ENCODE measurements at regions not wholly inside any gene's neighbourhood (a gene's known extent, or its start where the extent isn't known, plus 50 kb on each side); places are given as distances from the start of the nearest gene placed in this dataset.

DNA sequence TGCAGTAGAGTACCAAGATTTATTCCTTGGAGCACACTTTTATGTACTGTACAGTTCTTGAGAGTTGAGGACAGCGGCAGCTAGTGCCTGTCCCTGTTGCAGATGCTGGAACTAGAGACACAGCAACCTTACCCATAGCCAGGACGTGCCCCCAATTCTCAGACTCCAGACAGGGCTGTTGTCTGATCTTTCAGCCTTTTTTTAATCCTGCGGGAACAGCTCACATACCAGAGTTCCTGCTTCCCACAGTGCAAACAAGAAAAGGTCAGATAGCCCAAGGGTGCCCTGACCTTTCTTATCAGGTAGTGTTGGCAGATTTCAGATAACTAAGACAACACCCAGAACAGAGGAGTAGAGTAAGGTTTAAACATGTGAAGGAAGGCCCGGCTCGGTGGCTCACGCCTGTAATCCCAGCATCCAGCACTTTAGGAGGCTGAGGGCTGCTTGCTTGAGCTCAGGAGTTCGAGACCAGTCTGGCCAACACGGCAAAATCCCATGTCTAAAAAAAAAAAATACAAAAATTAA lies 78.5 kb downstream of the DOP1B start (continued):
- TF ChIP-seq, protein P1, sequence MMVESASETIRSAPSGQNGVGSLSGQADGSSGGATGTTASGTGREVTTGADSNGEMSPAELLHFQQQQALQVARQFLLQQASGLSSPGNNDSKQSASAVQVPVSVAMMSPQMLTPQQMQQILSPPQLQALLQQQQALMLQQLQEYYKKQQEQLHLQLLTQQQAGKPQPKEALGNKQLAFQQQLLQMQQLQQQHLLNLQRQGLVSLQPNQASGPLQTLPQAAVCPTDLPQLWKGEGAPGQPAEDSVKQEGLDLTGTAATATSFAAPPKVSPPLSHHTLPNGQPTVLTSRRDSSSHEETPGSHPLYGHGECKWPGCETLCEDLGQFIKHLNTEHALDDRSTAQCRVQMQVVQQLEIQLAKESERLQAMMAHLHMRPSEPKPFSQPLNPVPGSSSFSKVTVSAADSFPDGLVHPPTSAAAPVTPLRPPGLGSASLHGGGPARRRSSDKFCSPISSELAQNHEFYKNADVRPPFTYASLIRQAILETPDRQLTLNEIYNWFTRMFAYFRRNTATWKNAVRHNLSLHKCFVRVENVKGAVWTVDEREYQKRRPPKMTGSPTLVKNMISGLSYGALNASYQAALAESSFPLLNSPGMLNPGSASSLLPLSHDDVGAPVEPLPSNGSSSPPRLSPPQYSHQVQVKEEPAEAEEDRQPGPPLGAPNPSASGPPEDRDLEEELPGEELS (CRISPR knock-in tag; IDR thresholded peaks at IDR 0.05): peak; percentile 89
- TF ChIP-seq THRA (CRISPR knock-in tag; IDR thresholded peaks at IDR 0.05; ENCODE audit: borderline replicate concordance): peak; percentile 85; the same call in 1 of the 2 replicates
- TF ChIP-seq, protein P2, sequence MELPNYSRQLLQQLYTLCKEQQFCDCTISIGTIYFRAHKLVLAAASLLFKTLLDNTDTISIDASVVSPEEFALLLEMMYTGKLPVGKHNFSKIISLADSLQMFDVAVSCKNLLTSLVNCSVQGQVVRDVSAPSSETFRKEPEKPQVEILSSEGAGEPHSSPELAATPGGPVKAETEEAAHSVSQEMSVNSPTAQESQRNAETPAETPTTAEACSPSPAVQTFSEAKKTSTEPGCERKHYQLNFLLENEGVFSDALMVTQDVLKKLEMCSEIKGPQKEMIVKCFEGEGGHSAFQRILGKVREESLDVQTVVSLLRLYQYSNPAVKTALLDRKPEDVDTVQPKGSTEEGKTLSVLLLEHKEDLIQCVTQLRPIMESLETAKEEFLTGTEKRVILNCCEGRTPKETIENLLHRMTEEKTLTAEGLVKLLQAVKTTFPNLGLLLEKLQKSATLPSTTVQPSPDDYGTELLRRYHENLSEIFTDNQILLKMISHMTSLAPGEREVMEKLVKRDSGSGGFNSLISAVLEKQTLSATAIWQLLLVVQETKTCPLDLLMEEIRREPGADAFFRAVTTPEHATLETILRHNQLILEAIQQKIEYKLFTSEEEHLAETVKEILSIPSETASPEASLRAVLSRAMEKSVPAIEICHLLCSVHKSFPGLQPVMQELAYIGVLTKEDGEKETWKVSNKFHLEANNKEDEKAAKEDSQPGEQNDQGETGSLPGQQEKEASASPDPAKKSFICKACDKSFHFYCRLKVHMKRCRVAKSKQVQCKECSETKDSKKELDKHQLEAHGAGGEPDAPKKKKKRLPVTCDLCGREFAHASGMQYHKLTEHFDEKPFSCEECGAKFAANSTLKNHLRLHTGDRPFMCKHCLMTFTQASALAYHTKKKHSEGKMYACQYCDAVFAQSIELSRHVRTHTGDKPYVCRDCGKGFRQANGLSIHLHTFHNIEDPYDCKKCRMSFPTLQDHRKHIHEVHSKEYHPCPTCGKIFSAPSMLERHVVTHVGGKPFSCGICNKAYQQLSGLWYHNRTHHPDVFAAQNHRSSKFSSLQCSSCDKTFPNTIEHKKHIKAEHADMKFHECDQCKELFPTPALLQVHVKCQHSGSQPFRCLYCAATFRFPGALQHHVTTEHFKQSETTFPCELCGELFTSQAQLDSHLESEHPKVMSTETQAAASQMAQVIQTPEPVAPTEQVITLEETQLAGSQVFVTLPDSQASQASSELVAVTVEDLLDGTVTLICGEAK (IDR thresholded peaks at IDR 0.05): no peak
- TF ChIP-seq, protein P2 (CRISPR knock-in tag; IDR thresholded peaks at IDR 0.05): no peak
- TF ChIP-seq SIX1 (CRISPR knock-in tag; IDR thresholded peaks at IDR 0.05; ENCODE audit: borderline replicate concordance): peak; percentile 80; the same call in 1 of the 2 replicates
- TF ChIP-seq ZZZ3 (CRISPR knock-in tag; IDR thresholded peaks at IDR 0.05; ENCODE audit: borderline replicate concordance): no peak
- TF ChIP-seq, protein P3, sequence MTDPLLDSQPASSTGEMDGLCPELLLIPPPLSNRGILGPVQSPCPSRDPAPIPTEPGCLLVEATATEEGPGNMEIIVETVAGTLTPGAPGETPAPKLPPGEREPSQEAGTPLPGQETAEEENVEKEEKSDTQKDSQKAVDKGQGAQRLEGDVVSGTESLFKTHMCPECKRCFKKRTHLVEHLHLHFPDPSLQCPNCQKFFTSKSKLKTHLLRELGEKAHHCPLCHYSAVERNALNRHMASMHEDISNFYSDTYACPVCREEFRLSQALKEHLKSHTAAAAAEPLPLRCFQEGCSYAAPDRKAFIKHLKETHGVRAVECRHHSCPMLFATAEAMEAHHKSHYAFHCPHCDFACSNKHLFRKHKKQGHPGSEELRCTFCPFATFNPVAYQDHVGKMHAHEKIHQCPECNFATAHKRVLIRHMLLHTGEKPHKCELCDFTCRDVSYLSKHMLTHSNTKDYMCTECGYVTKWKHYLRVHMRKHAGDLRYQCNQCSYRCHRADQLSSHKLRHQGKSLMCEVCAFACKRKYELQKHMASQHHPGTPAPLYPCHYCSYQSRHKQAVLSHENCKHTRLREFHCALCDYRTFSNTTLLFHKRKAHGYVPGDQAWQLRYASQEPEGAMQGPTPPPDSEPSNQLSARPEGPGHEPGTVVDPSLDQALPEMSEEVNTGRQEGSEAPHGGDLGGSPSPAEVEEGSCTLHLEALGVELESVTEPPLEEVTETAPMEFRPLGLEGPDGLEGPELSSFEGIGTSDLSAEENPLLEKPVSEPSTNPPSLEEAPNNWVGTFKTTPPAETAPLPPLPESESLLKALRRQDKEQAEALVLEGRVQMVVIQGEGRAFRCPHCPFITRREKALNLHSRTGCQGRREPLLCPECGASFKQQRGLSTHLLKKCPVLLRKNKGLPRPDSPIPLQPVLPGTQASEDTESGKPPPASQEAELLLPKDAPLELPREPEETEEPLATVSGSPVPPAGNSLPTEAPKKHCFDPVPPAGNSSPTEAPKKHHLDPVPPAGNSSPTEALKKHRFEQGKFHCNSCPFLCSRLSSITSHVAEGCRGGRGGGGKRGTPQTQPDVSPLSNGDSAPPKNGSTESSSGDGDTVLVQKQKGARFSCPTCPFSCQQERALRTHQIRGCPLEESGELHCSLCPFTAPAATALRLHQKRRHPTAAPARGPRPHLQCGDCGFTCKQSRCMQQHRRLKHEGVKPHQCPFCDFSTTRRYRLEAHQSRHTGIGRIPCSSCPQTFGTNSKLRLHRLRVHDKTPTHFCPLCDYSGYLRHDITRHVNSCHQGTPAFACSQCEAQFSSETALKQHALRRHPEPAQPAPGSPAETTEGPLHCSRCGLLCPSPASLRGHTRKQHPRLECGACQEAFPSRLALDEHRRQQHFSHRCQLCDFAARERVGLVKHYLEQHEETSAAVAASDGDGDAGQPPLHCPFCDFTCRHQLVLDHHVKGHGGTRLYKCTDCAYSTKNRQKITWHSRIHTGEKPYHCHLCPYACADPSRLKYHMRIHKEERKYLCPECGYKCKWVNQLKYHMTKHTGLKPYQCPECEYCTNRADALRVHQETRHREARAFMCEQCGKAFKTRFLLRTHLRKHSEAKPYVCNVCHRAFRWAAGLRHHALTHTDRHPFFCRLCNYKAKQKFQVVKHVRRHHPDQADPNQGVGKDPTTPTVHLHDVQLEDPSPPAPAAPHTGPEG (CRISPR knock-in tag; IDR thresholded peaks at IDR 0.05): no peak
- TF ChIP-seq NR2F2 (IDR thresholded peaks at IDR 0.05; ENCODE audit: borderline replicate concordance, low read depth): peak; percentile 99

All from HepG2 (cell line).